MM.1S (cell line): ENCODE measurements at regions not wholly inside any gene's neighbourhood (a gene's known extent, or its start where the extent isn't known, plus 50 kb on each side); places are given as distances from the start of the nearest gene placed in this dataset.

Experiments
- DNase-seq: peaks from one replicate; pipeline ENCODE4 v3.0.0-alpha.2; 2015
- H2AFZ ChIP-seq: fragments of 300-600 bp; sonication (generic); 2 replicates; pipeline ENCODE4 v1.6.0; 2016; ENCODE audit warnings: antibody characterized with exemption, low read length
- H3F3A ChIP-seq: fragments of 300-600 bp; sonication (generic); 2 replicates; pipeline ENCODE4 v1.6.1; 2016; ENCODE audit warnings: mild to moderate bottlenecking, antibody characterized with exemption, low read length, moderate library complexity, mixed read lengths; ENCODE audit not compliant: insufficient read depth
- H3K27ac ChIP-seq: fragments of 300-600 bp; sonication (generic); 2 replicates; pipeline ENCODE4 v1.5.1; 2016; ENCODE audit warnings: mild to moderate bottlenecking, low read length
- H3K27me3 ChIP-seq: fragments of 300-600 bp; sonication (generic); replicated peaks from 2 replicates; pipeline ENCODE4 v1.6.0; 2016; ENCODE audit warnings: low read length; ENCODE audit not compliant: insufficient read depth
- H3K36me3 ChIP-seq: fragments of 300-600 bp; sonication (generic); replicated peaks from 2 replicates; pipeline ENCODE4 v1.6.1; 2016; ENCODE audit warnings: mild to moderate bottlenecking, low read length, mixed read lengths; ENCODE audit not compliant: insufficient read depth
- H3K4me1 ChIP-seq: fragments of 300-600 bp; sonication (generic); 2 replicates; pipeline ENCODE4 v1.6.1; 2016; ENCODE audit warnings: low read length, mixed read lengths
- H3K4me2 ChIP-seq: fragments of 300-600 bp; sonication (generic); 2 replicates; pipeline ENCODE4 v1.6.0; 2016; ENCODE audit warnings: low read depth, low read length
- H3K4me3 ChIP-seq: fragments of 300-600 bp; sonication (generic); 2 replicates; pipeline ENCODE4 v1.5.1; 2016; ENCODE audit warnings: low read length, mixed read lengths
- H3K79me2 ChIP-seq: fragments of 300-600 bp; sonication (generic); 2 replicates; pipeline ENCODE4 v1.6.1; 2016; ENCODE audit warnings: mixed run types, low read length, mixed read lengths
- H3K9ac ChIP-seq: fragments of 300-600 bp; sonication (generic); 2 replicates; pipeline ENCODE4 v1.6.1; 2016; ENCODE audit warnings: low read length, mixed read lengths
- H3K9me2 ChIP-seq: fragments of 300-600 bp; sonication (generic); replicated peaks from 2 replicates; pipeline ENCODE4 v1.6.1; 2016; ENCODE audit warnings: mild to moderate bottlenecking, low read length, mixed read lengths; ENCODE audit not compliant: insufficient read depth
- H3K9me3 ChIP-seq: fragments of 300-600 bp; sonication (generic); replicated peaks from 2 replicates; pipeline ENCODE4 v1.6.1; 2016; ENCODE audit warnings: mild to moderate bottlenecking, low read length, mixed read lengths; ENCODE audit not compliant: insufficient read depth
- H4K20me1 ChIP-seq: fragments of 300-600 bp; sonication (generic); 2 replicates; pipeline ENCODE4 v1.6.1; 2016; ENCODE audit warnings: mild to moderate bottlenecking, low read length, moderate library complexity, mixed read lengths; ENCODE audit not compliant: insufficient read depth
- CTCF ChIP-seq: fragments of 300-600 bp; sonication (generic); IDR thresholded peaks from 2 replicates; pipeline ENCODE4 v1.5.1; 2016; ENCODE audit warnings: antibody characterized with exemption, low read length, mixed read lengths
- EZH2 ChIP-seq: fragments of 300-600 bp; sonication (generic); optimal IDR thresholded peaks from 2 replicates; pipeline ENCODE3; 2017; ENCODE audit warnings: low read depth, mild to moderate bottlenecking, antibody characterized with exemption, low read length, mixed read lengths
- EZH2phosphoT487 ChIP-seq: fragments of 300-600 bp; sonication (generic); IDR thresholded peaks from 2 replicates; pipeline ENCODE4 v1.6.1; 2018; ENCODE audit warnings: antibody characterized with exemption, low read length

DNA sequence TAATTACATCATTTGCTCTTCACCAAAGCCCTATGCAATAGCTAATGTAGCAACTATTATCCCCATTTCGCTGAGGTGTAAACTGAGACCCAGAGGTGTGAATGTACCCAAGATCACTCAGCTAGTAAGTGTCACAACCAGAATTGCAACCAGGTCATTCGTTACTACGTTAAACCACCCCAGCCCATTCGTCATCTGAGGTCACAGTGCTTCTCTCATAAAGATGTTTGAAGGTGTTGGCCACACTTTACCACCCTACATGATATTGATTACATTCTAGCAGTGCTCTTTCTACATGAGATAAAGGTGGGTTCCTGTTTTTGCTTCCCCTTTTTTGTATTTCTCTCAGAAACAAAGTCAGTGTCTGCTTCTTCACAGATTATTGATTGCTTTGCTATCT lies 195.3 kb downstream of the ZBTB18 start:
- H3K4me1 ChIP-seq, result no peaks in the 10 kb centered on the region
- no peak overlapping the region for H2AFZ ChIP-seq
- no peaks in the 10 kb centered on the region for H3K36me3 ChIP-seq
- no peak overlapping the region for H3K9ac ChIP-seq
- H3K4me2 ChIP-seq, result no peak overlapping the region
- no peaks in the 10 kb centered on the region for H3F3A ChIP-seq
- TF ChIP-seq CTCF (no peak), EZH2 (no peak), EZH2phosphoT487 (no peak)
- H3K27ac ChIP-seq, result no peak overlapping the region
- no peaks in the 10 kb centered on the region for H4K20me1 ChIP-seq
- H3K9me2 ChIP-seq, result no peaks in the 10 kb centered on the region
- H3K4me3 ChIP-seq, result no peak overlapping the region
- H3K9me3 ChIP-seq, result no peaks in the 10 kb centered on the region
- H3K79me2 ChIP-seq, result no peaks in the 10 kb centered on the region
- H3K27me3 ChIP-seq, result no peaks in the 10 kb centered on the region
- no peak for DNase-seq

- Histone ChIP-seq H4K20me1 (no peaks in the 10 kb centered on the region), H3K4me3 (no peak overlapping the region), H3K79me2 (no peaks in the 10 kb centered on the region), H3K4me1 (no peaks in the 10 kb centered on the region), H3K27me3 (no peaks in the 10 kb centered on the region), H2AFZ (no peak overlapping the region), H3K36me3 (no peaks in the 10 kb centered on the region), H3K9me3 (no peaks in the 10 kb centered on the region), H3K9me2 (no peaks in the 10 kb centered on the region), H3K4me2 (no peak overlapping the region), H3F3A (no peaks in the 10 kb centered on the region), H3K9ac (no peak overlapping the region), H3K27ac (no peak overlapping the region)
- no peak for DNase-seq
- TF ChIP-seq CTCF (no peak), EZH2phosphoT487 (no peak), EZH2 (no peak)
Measured at GRCh38 chr1:244248426-244248825, 197.3 kb downstream of the ZBTB18 start.

DNA sequence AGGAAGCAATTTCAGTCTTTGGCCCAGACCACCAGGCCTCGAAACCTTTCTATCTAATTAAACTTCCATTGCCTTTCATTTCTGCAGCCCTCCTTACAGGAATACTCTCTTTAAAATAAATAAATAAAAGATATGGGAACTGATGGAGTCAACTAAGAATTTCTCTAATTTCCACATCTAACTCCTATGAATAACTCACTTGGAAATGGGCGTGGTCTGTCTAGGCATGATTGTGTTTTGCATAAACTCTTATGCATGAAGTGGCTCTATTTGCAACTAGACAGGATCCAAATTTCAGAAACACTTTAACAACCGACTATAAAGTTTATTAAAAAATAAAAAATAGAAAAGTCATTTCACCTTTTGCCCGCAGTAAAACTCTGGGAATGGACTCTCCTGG lies 199.5 kb downstream of the ADSS2 start:
- no peak for DNase-seq
- H3K4me2 ChIP-seq, result no peak overlapping the region
- H3K9me2 ChIP-seq, result no peaks in the 10 kb centered on the region
- no peaks in the 10 kb centered on the region for H3K4me1 ChIP-seq
- no peaks in the 10 kb centered on the region for H3F3A ChIP-seq
- H3K36me3 ChIP-seq, result no peaks in the 10 kb centered on the region
- no peak overlapping the region for H3K27ac ChIP-seq
- H3K4me3 ChIP-seq, result no peak overlapping the region
- H3K9ac ChIP-seq, result no peak overlapping the region
- TF ChIP-seq EZH2phosphoT487 (no peak), EZH2 (no peak), CTCF (no peak)
- H2AFZ ChIP-seq, result no peak overlapping the region
- H3K79me2 ChIP-seq, result no peaks in the 10 kb centered on the region
- no peaks in the 10 kb centered on the region for H3K27me3 ChIP-seq
- no peaks in the 10 kb centered on the region for H4K20me1 ChIP-seq
- no peaks in the 10 kb centered on the region for H3K9me3 ChIP-seq
